ENCODE measurements at regions not wholly inside any gene's neighbourhood (a gene's known extent, or its start where the extent isn't known, plus 50 kb on each side); places are given as distances from the start of the nearest gene placed in this dataset.

DNA sequence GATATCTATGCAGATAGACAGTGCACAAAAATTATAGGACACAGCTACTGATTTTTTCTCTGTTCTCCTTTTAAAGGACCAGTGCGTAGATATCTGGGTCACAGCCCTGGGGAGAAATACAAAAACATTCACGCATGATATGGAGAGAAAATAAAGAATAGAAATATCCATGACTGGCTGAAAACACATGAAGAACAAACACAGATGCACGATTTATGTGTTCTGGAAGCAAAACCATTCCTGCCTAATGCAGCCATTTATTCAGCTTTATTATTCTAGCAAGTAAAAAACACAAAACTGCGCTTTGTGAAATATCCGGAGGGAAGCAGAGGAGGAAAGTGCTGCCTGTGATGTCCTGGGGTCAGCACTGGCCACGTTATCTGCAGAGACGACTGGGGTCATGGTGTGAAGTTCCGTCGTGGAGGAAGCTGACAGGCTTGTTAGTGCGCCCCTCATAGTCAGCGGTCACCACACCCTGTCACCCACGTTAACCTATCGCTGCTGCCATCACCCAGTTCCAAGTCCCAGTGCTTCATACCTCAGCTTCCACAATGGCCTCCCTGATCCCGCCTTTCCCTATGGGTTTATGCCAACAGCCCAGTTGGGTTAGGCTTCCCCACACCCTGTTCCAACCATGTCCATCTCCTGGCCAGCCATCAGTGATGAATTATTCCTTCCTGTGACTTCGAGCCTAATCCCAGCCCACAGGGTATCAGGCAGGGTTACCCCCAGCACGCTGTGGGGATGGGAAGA is 86.6 kb upstream of the RPS6KA2 start:
- H3K4me3 ChIP-seq, result peak overlapping the region in 1 of 12 donors; percentile 5
- peaks cover 0 to 6% (median 0%) of the 10 kb centered on the region in 12 donors for H3K4me1 ChIP-seq
- no peaks in the 10 kb centered on the region for H3K27me3 ChIP-seq
- 65 to 73% (median 69%) methylated on average over 16 of the region's 16 CpGs for WGBS, 4 donors
- no peaks in the 10 kb centered on the region for H3K36me3 ChIP-seq
- peaks cover 0 to 14% (median 0%) of the 10 kb centered on the region in 12 donors for H3K9me3 ChIP-seq
- DNase-seq, result no peak
- H3K27ac ChIP-seq, result no peak overlapping the region
- ATAC-seq, result no peak
- intact Hi-C loops (cut with DNase I), result no loop called here
- TF ChIP-seq POLR2A (IDR thresholded peaks at IDR 0.05) (no peak), CTCF (IDR thresholded peaks at IDR 0.05) (no peak)

GRCh38 chr6:166712286-166713228 is 85.5 kb upstream of the RPS6KA2 start:
- H3K4me3 ChIP-seq, result peak overlapping the region in 1 of 12 donors; percentile 5
- peaks cover 0 to 6% (median 0%) of the 10 kb centered on the region in 12 donors for H3K4me1 ChIP-seq
- no peak overlapping the region for H3K27ac ChIP-seq
- H3K36me3 ChIP-seq, result no peaks in the 10 kb centered on the region
- intact Hi-C loops (cut with DNase I), result no loop called here
- ATAC-seq (no peak), DNase-seq (no peak)
- WGBS, 4 donors, result 73 to 79% (median 76%) methylated on average over 21 of the region's 21 CpGs
- TF ChIP-seq POLR2A (IDR thresholded peaks at IDR 0.05), result no peak
- no peak for TF ChIP-seq CTCF (IDR thresholded peaks at IDR 0.05)
- peaks cover 0 to 14% (median 0%) of the 10 kb centered on the region in 12 donors for H3K9me3 ChIP-seq
- no peaks in the 10 kb centered on the region for H3K27me3 ChIP-seq

DNA sequence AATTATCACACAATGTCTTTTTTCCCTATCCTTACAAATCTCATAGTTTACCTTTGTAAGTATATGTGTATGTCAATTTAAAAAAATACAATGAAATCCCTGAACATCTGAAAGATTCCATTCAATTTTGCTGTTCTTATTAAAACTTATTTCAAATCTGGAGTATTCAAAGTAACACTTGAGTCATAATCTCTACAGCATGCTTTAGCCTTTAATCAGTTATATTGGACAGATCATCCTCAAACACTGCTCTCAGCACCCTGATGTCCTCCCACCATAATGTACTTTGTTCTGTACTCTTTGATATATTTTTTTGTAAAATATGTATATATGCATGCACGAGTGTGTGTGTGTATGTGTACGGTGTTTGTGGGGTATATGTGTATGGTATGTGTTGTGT is 83.0 kb upstream of the RPS6KA2 start:
- 84 to 98% (median 90%) methylated on average over 2 of the region's 2 CpGs for WGBS, 4 donors
- ATAC-seq (no peak), DNase-seq (no peak)
- intact Hi-C loops (cut with DNase I), result no loop called here
- Histone ChIP-seq H3K27ac (no peak overlapping the region), H3K4me1 (peaks cover 0 to 6% (median 2%) of the 10 kb centered on the region in 12 donors), H3K27me3 (no peaks in the 10 kb centered on the region), H3K9me3 (peaks cover 0 to 14% (median 0%) of the 10 kb centered on the region in 12 donors), H3K36me3 (no peaks in the 10 kb centered on the region), H3K4me3 (no peak overlapping the region)
- no peak for TF ChIP-seq POLR2A (IDR thresholded peaks at IDR 0.05)

DNA sequence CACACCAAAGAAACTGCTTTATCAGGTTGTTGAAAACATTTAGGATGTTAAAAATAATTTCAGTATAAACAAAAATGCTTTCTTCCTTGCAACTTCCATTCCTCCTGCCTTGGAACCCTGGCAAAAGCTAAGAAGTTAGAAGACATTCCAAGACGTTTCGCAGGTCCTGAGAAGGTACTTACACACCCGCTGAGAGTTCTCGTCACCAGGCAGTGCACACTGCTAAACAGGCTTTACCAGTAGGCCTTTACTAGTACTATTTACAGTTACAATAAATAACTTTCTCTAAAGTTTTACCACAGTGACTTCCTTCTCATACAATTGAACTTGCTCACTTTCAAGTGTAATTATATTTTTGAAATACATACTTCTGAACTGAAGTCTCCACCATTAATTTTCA is 81.4 kb upstream of the RPS6KA2 start:
- intact Hi-C loops (cut with DNase I), result no loop called here

More for the DNA sequence above, 81.4 kb upstream of the RPS6KA2 start:
- DNase-seq, result no peak
- WGBS, 4 donors, result 94 to 97% (median 95%) methylated on average over 4 of the region's 4 CpGs
- TF ChIP-seq CTCF (IDR thresholded peaks at IDR 0.05) (no peak), POLR2A (IDR thresholded peaks at IDR 0.05) (no peak)
- Histone ChIP-seq H3K27me3 (no peaks in the 10 kb centered on the region), H3K4me3 (no peak overlapping the region), H3K27ac (no peak overlapping the region), H3K36me3 (no peaks in the 10 kb centered on the region), H3K4me1 (peaks cover 0 to 6% (median under 1%) of the 10 kb centered on the region in 12 donors), H3K9me3 (peaks cover 0 to 14% (median 0%) of the 10 kb centered on the region in 12 donors)
- ATAC-seq, result no peak
